Fibroblast of lung (primary cell): ENCODE measurements at regions not wholly inside any gene's neighbourhood (a gene's known extent, or its start where the extent isn't known, plus 50 kb on each side); places are given as distances from the start of the nearest gene placed in this dataset.

Experiments
- EZH2 ChIP-seq: IDR thresholded peaks from 2 replicates; pipeline ENCODE4 v1.5.1; 2012; ENCODE audit warnings: low read length, control low read depth, mild to moderate bottlenecking; ENCODE audit errors: missing control alignments
- TF ChIP-seq, protein P1 (sequence below), 2 donors: IDR thresholded peaks in 1 of 2; conservative IDR thresholded peaks in 1 of 2; 1 replicate in 1 of 2; 2 replicates in 1 of 2; pipeline ENCODE4 v1.5.1; 2011 to 2012; ENCODE audit warnings: low read length in 2 of 2, control low read depth in 1 of 2, inconsistent platforms in 1 of 2, low read depth in 1 of 2, mild to moderate bottlenecking in 1 of 2

GRCh38 chr20:40230486-40230885 is 458.6 kb downstream of the MAFB start:
- no peak for TF ChIP-seq EZH2
- TF ChIP-seq, protein P1, sequence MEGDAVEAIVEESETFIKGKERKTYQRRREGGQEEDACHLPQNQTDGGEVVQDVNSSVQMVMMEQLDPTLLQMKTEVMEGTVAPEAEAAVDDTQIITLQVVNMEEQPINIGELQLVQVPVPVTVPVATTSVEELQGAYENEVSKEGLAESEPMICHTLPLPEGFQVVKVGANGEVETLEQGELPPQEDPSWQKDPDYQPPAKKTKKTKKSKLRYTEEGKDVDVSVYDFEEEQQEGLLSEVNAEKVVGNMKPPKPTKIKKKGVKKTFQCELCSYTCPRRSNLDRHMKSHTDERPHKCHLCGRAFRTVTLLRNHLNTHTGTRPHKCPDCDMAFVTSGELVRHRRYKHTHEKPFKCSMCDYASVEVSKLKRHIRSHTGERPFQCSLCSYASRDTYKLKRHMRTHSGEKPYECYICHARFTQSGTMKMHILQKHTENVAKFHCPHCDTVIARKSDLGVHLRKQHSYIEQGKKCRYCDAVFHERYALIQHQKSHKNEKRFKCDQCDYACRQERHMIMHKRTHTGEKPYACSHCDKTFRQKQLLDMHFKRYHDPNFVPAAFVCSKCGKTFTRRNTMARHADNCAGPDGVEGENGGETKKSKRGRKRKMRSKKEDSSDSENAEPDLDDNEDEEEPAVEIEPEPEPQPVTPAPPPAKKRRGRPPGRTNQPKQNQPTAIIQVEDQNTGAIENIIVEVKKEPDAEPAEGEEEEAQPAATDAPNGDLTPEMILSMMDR (conservative IDR thresholded peaks at IDR 0.05 in 1 of 2, IDR thresholded peaks at IDR 0.05 in 1 of 2; ENCODE audit: low read depth in 1 of 2, low read length in 2 of 2): no peak
